Erythroblast (primary cell): ENCODE measurements at regions not wholly inside any gene's neighbourhood (a gene's known extent, or its start where the extent isn't known, plus 50 kb on each side); places are given as distances from the start of the nearest gene placed in this dataset.

Source experiments
- GATA1 ChIP-seq: IDR thresholded peaks from 2 replicates; pipeline ENCODE4 v1.6.1; 2011; ENCODE audit warnings: low read depth, mild to moderate bottlenecking, control low read depth, low read length, moderate library complexity
- POLR2A ChIP-seq: IDR thresholded peaks from 2 replicates; pipeline ENCODE4 v1.6.1; 2011; ENCODE audit warnings: mild to moderate bottlenecking, low read length

- TF ChIP-seq POLR2A (no peak), GATA1 (no peak)
These were observed 226.4 kb downstream of the PCDH17 start for GRCh38 chr13:57857945-57858344.
